ENCODE measurements at regions not wholly inside any gene's neighbourhood (a gene's known extent, or its start where the extent isn't known, plus 50 kb on each side); places are given as distances from the start of the nearest gene placed in this dataset.
A peak's percentile ranks its signal among the peaks of the same experiment; 100 is the strongest.

DNA sequence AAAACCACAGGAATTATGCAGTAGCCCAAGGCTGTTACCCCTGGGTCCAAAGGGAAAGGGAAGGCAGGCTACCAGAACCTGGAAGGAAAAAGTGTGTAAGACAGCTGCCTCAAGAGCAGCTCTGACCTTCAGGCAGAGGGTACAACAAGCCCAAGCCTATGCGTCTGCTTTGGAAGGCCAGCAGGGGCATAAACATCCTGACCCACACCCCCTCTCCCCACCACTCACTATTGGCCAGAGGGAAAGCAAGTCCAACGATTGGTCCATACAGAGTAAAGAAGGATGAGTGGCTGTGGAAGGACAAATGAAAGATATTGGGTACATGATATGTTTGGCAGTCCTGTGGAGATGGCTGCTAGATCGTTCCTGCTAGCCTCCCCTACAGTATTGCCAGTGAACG lies 227.6 kb upstream of the HNRNPA3 start:
- no peak for DNase-seq (ENCODE audit: insufficient read length, low spot score)
- no peak for FAIRE-seq
- TF ChIP-seq PAX5 (IDR thresholded peaks at IDR 0.05; ENCODE audit: insufficient read depth, low read length, severe bottlenecking) (no peak), POLR2A (IDR thresholded peaks at IDR 0.05; ENCODE audit: low read depth, low read length) (no peak), TAF1 (IDR thresholded peaks at IDR 0.05; ENCODE audit: low read depth, low read length) (no peak), POLR2AphosphoS5 (IDR thresholded peaks at IDR 0.05; ENCODE audit: low read depth, low read length) (no peak), SPI1 (IDR thresholded peaks at IDR 0.05; ENCODE audit: low read depth, low read length) (no peak), POU2F2 (IDR thresholded peaks at IDR 0.05; ENCODE audit: low read depth, low read length) (no peak)

DNA sequence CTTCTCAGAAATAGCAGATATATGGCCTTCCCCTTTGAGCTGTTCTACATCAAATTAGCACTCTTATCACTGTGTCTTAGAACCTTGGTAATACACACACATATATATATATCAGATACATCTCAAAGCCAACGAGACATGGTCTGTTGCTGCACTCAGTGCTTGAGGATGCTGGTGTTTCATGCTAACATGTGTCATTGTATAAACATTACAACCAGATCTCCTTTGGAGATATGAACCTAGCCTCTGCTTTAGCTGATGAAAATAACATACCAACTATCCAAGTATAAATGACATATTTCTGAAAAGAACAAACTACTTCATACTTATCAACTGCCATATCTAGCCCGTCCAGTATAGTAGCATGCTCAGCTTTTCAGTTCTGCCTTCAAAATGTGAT lies 226.7 kb upstream of the HNRNPA3 start:
- TF ChIP-seq PAX5 (IDR thresholded peaks at IDR 0.05; ENCODE audit: insufficient read depth, low read length, severe bottlenecking) (no peak), POU2F2 (IDR thresholded peaks at IDR 0.05; ENCODE audit: low read depth, low read length) (no peak), POLR2A (IDR thresholded peaks at IDR 0.05; ENCODE audit: low read depth, low read length) (no peak), SPI1 (IDR thresholded peaks at IDR 0.05; ENCODE audit: low read depth, low read length) (no peak), TAF1 (IDR thresholded peaks at IDR 0.05; ENCODE audit: low read depth, low read length) (no peak), POLR2AphosphoS5 (IDR thresholded peaks at IDR 0.05; ENCODE audit: low read depth, low read length) (no peak)
- DNase-seq (ENCODE audit: insufficient read length, low spot score) (no peak), FAIRE-seq (no peak)

DNA sequence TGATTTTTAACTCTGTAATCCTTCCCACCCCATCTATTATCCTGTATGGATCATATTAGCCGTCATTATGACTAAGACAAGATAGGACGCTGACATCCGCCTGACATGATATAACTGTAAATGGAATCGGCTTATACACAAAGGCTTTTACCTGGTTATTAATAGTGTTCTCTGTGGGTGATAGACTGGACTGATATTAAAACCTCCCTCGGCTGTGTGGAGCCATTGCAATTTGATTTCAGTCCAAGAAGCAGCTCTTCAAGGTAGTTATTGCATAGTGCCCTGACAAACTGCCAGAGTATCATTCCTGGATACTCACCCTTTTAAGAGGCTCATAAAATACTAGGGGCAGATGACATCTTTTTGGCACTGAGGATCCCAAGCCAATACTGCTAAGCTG lies 226.1 kb upstream of the HNRNPA3 start:
- FAIRE-seq = no peak
- TF ChIP-seq POLR2AphosphoS5 (IDR thresholded peaks at IDR 0.05; ENCODE audit: low read depth, low read length) (no peak), POLR2A (IDR thresholded peaks at IDR 0.05; ENCODE audit: low read depth, low read length) (no peak), TAF1 (IDR thresholded peaks at IDR 0.05; ENCODE audit: low read depth, low read length) (no peak), POU2F2 (IDR thresholded peaks at IDR 0.05; ENCODE audit: low read depth, low read length) (no peak), SPI1 (IDR thresholded peaks at IDR 0.05; ENCODE audit: low read depth, low read length) (no peak), PAX5 (IDR thresholded peaks at IDR 0.05; ENCODE audit: insufficient read depth, low read length, severe bottlenecking) (no peak)

DNA sequence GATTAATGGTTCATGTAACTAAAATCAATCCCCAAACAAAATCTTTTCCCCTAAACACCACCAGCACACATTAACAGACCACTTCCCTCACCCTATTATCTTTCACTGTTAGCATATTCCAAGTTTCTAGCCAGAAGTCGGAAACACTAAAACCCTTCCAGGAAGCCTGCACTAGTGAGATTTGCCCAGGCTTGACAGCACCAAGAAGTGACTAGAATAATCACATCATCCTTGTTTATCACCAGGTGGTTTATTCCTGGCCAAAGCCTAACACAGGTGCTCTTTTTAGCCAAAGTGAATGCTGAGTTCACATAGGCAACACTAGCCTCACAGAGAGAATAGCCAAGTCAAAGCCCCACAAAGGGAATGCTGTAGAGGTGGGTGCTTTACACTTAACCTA lies 221.2 kb upstream of the HNRNPA3 start:
- TF ChIP-seq POLR2A (IDR thresholded peaks at IDR 0.05; ENCODE audit: low read depth, low read length) (no peak), SPI1 (IDR thresholded peaks at IDR 0.05; ENCODE audit: low read depth, low read length) (no peak), POU2F2 (IDR thresholded peaks at IDR 0.05; ENCODE audit: low read depth, low read length) (no peak), TAF1 (IDR thresholded peaks at IDR 0.05; ENCODE audit: low read depth, low read length) (no peak), PAX5 (IDR thresholded peaks at IDR 0.05; ENCODE audit: insufficient read depth, low read length, severe bottlenecking) (no peak), POLR2AphosphoS5 (IDR thresholded peaks at IDR 0.05; ENCODE audit: low read depth, low read length) (no peak)
- DNase-seq (ENCODE audit: insufficient read length, low spot score) = no peak
- FAIRE-seq = no peak

More for the DNA sequence above, 226.1 kb upstream of the HNRNPA3 start:
- no peak for DNase-seq (ENCODE audit: insufficient read length, low spot score)

DNA sequence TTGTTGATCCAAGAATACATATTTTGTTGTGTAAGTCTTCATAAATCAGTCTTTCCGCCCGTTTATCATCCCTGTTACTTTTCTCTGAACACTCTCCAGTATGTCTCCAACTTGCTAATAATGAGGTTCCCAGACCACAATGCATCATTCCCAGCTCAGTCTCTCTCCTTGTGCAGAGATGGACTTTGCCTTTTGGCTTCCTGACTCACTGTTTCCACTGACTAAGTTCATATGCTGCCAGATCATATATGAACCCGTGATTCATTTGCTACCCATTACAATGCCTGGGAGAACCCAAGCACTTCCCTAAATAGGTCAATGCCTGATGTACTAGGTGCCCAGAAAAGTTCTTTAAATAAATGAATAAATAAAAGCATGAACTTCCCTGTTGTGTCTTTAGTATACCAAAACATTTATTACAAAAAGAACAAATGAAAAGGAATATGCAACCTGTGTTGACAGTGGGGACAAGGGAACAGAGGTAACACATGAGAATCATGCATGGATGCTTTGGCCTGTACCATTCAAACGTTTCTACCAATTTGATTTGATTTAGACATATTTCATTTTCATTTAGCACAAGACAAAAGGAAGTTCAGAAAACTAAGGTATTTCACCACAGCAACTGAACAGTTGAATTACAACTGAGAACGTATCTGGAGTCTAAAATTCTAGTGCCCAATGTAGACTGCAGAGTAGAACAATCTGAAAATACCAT lies 215.4 kb upstream of the HNRNPA3 start:
- TF ChIP-seq TAF1 (IDR thresholded peaks at IDR 0.05; ENCODE audit: low read depth, low read length) (no peak), SPI1 (IDR thresholded peaks at IDR 0.05; ENCODE audit: low read depth, low read length) (peak; percentile 92), POLR2A (IDR thresholded peaks at IDR 0.05; ENCODE audit: low read depth, low read length) (no peak)
- DNase-seq (ENCODE audit: insufficient read length, low spot score) (no peak), FAIRE-seq (peak; percentile 83)

DNA sequence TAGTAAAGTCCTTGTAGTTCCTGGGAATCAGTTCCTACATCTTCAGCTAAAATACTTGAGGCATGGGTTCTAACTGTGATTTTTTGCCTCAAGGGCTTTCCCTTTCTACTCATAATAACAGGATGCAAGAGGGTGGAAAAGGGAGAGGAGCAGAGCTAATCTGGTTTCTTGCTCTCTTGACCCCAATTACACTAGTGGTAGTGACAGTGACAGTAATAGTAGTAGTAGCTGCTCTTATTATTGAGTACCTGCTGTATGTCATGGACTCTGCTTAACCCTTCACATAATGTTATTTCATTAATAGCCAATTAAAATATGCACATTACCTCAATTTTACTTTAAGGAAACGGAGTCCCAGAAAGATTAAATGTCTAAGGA lies 214.8 kb upstream of the HNRNPA3 start:
- no peak for TF ChIP-seq SPI1 (IDR thresholded peaks at IDR 0.05; ENCODE audit: low read depth, low read length)
- no peak for TF ChIP-seq PAX5 (IDR thresholded peaks at IDR 0.05; ENCODE audit: insufficient read depth, low read length, severe bottlenecking)
- no peak for TF ChIP-seq POU2F2 (IDR thresholded peaks at IDR 0.05; ENCODE audit: low read depth, low read length)
- TF ChIP-seq POLR2AphosphoS5 (IDR thresholded peaks at IDR 0.05; ENCODE audit: low read depth, low read length) = no peak
- no peak for TF ChIP-seq POLR2A (IDR thresholded peaks at IDR 0.05; ENCODE audit: low read depth, low read length)
- TF ChIP-seq TAF1 (IDR thresholded peaks at IDR 0.05; ENCODE audit: low read depth, low read length) = no peak
- peak; percentile 63 for FAIRE-seq
- DNase-seq (ENCODE audit: insufficient read length, low spot score) = no peak

DNA sequence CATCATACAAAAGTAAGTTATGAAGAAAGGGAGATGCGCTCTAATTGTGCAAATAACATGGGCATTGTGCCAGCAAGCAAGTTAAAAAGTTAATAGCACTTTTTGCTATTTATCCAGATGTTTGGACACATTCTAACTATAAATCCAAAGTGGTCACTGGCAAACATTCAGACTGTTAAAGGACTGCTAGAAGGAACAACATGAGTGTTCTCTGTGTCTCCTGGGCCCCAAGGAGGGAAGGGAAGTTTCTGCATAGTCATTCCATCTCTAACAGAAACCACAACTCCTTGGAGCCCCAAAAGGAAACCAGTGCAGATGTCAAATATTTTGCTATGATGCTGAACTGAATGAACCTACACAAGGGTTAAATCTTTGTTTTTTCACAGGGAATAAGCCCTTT lies 213.3 kb upstream of the HNRNPA3 start:
- DNase-seq (ENCODE audit: insufficient read length, low spot score) (no peak), FAIRE-seq (no peak)

DNA sequence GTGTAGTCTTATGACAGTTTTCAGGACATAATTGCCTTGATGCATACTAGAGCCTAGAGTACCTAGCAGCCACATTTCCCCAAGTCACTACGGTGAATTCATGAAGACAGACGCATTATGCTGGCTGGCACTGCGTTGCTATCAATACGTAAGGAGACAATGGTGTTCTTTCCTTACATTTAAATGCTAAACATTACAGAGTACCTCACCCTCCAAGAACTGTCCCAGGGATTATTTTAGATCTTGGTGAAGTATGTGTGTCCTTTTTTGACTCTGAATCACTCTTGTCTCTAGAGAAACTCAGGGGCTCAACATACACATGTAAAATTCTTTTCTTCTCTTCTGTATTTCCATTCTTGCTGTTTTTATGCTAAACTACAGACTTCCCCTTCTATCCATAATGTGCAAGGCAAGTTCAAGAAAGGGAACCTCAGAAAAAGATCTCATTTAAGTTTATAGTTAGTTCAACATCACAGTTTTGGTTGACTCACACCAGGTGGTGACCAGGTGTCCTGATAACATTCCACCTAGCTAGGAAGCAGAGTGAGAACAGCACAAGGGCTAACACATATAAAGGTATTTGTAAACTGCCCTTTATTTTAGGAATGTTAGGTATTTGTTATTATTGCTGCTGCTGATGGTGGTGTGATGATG lies 212.4 kb upstream of the HNRNPA3 start:
- peak; percentile 75 for FAIRE-seq
- DNase-seq (ENCODE audit: insufficient read length, low spot score) = no peak
- TF ChIP-seq POU2F2 (IDR thresholded peaks at IDR 0.05; ENCODE audit: low read depth, low read length) (no peak), POLR2AphosphoS5 (IDR thresholded peaks at IDR 0.05; ENCODE audit: low read depth, low read length) (no peak), SPI1 (IDR thresholded peaks at IDR 0.05; ENCODE audit: low read depth, low read length) (no peak), PAX5 (IDR thresholded peaks at IDR 0.05; ENCODE audit: insufficient read depth, low read length, severe bottlenecking) (no peak), TAF1 (IDR thresholded peaks at IDR 0.05; ENCODE audit: low read depth, low read length) (no peak), POLR2A (IDR thresholded peaks at IDR 0.05; ENCODE audit: low read depth, low read length) (no peak)

More for the DNA sequence above, 213.3 kb upstream of the HNRNPA3 start:
- no peak for TF ChIP-seq POLR2AphosphoS5 (IDR thresholded peaks at IDR 0.05; ENCODE audit: low read depth, low read length)
- no peak for TF ChIP-seq TAF1 (IDR thresholded peaks at IDR 0.05; ENCODE audit: low read depth, low read length)
- TF ChIP-seq POLR2A (IDR thresholded peaks at IDR 0.05; ENCODE audit: low read depth, low read length) = no peak

DNA sequence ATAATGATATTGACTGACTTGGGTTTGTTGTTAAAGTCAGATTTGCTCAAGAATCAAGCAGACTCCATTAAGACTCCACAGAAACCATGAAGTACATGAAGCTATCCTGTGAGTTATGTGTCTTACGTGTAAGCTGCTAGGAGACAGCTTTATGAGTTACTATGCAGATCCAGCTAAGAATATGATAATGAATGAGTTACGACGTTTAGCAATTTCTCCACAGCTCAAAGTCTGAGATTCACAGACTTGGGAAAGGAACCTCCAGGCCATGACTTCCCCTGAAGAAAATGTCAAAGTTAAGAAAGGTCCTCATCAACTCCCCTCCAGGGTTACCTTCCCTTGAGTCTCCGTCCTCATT lies 211.9 kb upstream of the HNRNPA3 start:
- DNase-seq (ENCODE audit: insufficient read length, low spot score) (no peak), FAIRE-seq (peak; percentile 88)
- TF ChIP-seq POLR2A (IDR thresholded peaks at IDR 0.05; ENCODE audit: low read depth, low read length) (no peak), POU2F2 (IDR thresholded peaks at IDR 0.05; ENCODE audit: low read depth, low read length) (no peak), POLR2AphosphoS5 (IDR thresholded peaks at IDR 0.05; ENCODE audit: low read depth, low read length) (no peak)

DNA sequence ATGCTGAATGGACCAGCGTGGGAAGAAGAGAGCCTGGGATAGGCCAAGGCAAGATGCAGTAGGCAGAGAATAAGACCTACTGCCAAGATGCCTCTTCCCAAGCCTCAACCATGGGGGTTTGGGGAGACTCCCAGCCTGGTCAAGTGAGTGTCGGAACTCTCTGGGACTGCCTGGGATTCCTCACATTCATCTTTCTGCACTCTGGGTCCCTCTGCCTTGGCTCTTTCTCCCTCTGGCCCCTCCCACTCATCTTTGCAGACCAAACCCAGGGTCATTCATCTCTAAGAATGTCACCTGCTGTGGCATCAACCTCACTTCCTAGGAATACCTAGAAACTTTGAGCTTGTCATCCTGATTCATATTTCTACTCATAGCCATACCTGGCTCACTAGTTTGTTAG lies 211.3 kb upstream of the HNRNPA3 start:
- TF ChIP-seq TAF1 (IDR thresholded peaks at IDR 0.05; ENCODE audit: low read depth, low read length) (no peak), POLR2A (IDR thresholded peaks at IDR 0.05; ENCODE audit: low read depth, low read length) (no peak), PAX5 (IDR thresholded peaks at IDR 0.05; ENCODE audit: insufficient read depth, low read length, severe bottlenecking) (no peak), POLR2AphosphoS5 (IDR thresholded peaks at IDR 0.05; ENCODE audit: low read depth, low read length) (no peak), POU2F2 (IDR thresholded peaks at IDR 0.05; ENCODE audit: low read depth, low read length) (no peak), SPI1 (IDR thresholded peaks at IDR 0.05; ENCODE audit: low read depth, low read length) (no peak)
- FAIRE-seq (no peak), DNase-seq (ENCODE audit: insufficient read length, low spot score) (no peak)

All from GM12891 (cell line).